HG02610 (cell line): ENCODE measurements at regions not wholly inside any gene's neighbourhood (a gene's known extent, or its start where the extent isn't known, plus 50 kb on each side); places are given as distances from the start of the nearest gene placed in this dataset.
A peak's percentile ranks its signal among the peaks of the same experiment; 100 is the strongest.
"Not testable (repeated sequence)": the region's sequence is repeated elsewhere in the genome, so short reads cannot be mapped to it uniquely, and the experiment has no call there.

Source experiments
- ATAC-seq: cut with Tn5 transposase; IDR thresholded peaks from one replicate; pipeline ENCODE4 v1.9.1; 2021; ENCODE audit warnings: mild to moderate bottlenecking, moderate library complexity; ENCODE audit not compliant: unreplicated experiment

DNA sequence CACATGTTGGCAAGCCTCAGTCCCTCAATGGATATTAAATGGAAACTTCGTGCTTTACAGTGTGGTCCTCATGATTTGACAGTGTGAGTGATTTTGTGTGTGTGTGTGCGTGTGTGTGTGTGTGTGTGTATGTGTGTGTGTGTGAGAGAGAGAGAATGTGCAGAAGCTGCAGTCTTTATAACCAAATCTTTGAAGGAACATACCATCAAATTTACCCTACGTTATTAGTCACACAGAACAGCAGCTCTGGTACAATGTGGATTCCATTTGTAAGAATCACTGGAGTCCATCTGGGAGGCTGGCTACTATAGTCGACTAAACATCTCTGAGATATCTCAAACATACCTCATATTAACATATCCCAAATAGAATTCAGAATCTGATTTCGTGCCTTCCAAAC is 928.0 kb upstream of the POT1 start:
- no peak for ATAC-seq

DNA sequence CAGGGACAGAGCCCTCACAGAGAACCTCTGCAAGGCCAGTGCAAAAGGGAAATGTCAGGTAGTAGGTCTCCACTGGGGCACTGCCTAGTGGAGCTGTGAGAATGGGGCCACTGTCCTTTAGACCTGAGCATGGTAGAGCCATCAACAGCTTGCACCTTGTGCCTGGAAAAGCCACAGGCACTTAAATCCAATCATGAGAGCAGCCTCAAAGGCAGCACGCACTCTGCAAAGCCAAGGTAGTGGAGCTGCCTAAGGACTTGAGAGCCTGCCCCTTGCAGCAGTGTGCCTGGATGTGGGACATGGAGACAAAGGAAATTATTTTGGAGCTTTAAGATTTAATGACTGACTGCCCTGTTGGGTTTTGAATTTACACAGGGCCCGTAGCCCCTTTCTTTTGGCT is 918.5 kb upstream of the POT1 start:
- no peak for ATAC-seq

DNA sequence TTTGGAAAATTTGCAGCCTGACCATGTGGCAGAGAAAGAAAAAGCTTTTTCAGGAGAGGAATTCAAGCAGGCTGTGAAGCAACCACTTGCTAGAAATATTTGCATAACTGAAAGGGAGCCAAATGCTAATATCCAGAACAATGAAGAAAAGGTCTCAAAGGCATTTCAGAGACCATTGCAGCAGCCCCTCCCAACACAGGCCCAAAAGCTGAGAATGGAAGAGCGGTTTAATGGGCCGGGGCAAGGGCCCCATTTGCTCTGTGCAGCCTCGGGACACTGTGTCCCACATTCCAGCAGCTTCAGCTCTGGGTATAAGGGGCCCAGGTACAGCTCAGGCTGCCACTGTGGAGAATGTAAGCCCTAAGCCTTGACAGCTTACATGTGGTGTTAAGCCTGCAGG is 918.1 kb upstream of the POT1 start:
- no peak for ATAC-seq

GRCh38 chr7:125847055-125847454 is 917.4 kb upstream of the POT1 start:
- ATAC-seq, result no peak

- no peak for ATAC-seq
Observed at GRCh38 chr7:125845686-125846085, 916.1 kb upstream of the POT1 start.

GRCh38 chr7:125834421-125834820 is 904.8 kb upstream of the POT1 start:
- ATAC-seq, result no peak

GRCh38 chr7:125833839-125834238 is 904.2 kb upstream of the POT1 start:
- ATAC-seq, result no peak

DNA sequence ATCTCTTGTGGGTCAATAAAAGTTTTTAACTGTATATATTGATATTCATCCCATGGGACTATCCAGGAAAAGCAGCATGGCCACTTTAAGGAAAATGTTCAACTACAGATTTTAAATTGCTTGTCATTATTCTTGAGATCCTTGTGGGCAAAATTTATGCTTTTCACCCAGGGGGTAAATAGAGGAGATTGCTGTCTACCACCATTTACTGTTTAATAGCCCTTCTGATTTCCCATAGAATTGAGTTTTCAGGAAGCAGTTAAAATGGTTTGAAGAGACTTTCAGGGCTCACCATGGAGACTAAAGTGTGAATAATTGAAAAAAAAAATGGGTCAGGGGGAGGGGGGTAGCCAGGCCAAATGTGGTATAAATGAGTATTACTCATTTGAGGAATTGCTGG is 901.1 kb upstream of the POT1 start:
- no peak for ATAC-seq

DNA sequence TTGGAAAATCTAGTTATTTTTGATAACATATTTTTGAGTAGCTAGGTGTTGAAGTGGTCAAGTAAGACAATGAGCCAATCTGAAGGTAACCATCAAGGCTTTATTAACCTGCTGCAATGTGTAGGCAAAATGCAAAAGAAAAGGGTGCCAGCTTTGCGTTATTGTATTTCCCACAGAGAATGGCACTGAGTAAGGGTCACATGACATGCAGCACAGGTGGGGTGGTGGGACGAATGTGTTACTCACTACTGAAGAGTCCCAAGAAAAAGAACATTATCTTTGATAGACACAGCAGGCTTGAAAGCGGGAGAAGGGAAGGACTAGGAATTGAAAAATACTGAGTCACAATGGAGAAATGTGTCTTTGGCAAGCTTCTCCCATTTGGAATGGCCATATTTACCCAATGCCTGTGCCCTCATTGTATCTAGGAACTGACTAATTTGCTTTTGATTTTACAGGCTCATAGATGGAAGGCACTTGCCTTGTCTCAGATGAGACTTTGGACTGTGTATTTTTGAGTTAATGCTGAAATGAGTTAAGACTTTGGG is 898.6 kb upstream of the POT1 start:
- no peak for ATAC-seq

GRCh38 chr7:125823538-125823937 is 893.9 kb upstream of the POT1 start:
- no peak for ATAC-seq

DNA sequence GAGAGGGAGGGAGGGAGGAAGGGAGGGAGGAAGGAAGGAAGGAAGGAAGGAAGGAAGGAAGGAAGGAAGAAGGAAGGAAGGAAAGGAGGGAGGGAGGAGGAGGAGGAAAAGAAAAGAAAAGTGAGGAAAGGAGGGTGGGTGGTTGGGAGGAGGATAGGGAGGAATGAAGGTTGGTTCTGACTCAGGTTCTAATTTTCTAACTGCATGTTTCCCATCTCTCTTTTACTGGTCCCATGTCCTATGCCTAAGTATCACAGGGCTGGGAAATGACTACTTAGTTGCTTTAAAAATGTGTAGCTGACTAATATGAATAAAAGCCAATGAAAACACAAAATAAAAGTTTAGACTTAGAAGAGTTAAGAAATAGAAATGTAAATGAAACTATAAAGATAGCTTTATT is 890.9 kb upstream of the POT1 start:
- no peak for ATAC-seq

GRCh38 chr7:125814100-125814499 is 884.5 kb upstream of the POT1 start:
- no peak for ATAC-seq

- ATAC-seq, result not testable (repeated sequence)
Observed at GRCh38 chr7:125806491-125806890, 876.9 kb upstream of the POT1 start.

DNA sequence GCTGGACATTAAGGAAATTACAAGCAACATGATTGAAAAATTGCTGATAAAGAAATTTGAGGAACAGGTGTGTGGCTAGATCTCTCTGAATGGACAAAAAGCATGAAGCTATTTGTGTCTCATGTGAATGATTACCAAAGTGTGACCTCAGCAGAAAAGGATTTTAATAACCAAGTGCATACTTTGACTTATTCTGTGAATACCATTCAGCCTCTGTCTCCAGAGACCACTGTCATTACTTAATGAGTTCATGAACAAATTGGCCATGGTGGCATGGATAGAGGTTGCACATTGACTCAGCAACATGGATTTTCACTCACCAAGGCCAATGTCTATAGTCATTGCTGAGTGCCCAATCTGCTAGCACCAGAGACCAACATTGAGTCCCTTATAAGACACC is 874.6 kb upstream of the POT1 start:
- no peak for ATAC-seq

GRCh38 chr7:125780153-125780552 is 850.5 kb upstream of the POT1 start:
- ATAC-seq, result no peak

DNA sequence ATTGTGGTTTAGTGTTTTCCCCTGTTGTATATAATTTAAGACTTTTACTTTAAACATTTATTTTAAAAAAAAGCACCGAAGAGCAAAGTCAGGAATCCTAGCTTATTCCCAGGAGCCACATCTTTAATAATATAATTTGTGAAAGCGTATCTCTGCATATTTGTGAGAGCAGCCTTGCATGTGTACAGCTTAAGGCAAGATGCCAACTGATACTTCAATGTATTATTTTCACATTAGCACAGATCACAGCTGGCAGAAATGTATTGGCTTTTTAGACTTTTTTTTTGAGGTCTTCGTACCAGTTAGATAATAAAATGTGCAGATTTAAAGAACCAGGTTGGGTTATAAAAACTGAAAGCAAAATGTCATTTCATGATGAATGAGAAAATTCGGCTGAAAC is 845.7 kb upstream of the POT1 start:
- no peak for ATAC-seq

GRCh38 chr7:125773113-125773785 is 843.6 kb upstream of the POT1 start:
- ATAC-seq, result no peak

- ATAC-seq, result no peak
Observed at GRCh38 chr7:125747966-125748365, 818.3 kb upstream of the POT1 start.

GRCh38 chr7:125746510-125746909 is 816.9 kb upstream of the POT1 start:
- ATAC-seq, result no peak

DNA sequence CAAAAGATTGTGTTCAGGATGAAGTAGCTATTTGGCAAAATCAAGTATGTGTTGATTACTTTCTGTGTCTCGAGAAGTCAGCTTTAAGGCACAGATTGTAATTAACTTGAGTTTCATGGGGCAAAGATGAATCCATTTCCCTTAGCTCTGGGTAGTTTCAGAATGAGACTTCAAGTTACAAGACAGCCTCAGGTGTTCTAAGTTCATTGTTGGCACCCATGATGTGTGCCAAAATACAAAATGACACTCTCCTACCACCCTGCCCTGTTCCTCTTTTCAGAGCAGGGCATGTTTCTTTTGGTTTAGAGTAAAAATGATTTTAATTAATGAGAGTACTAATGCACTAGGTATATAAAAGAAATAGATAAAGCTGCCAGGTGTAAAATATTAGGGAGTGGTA is 797.6 kb upstream of the POT1 start:
- no peak for ATAC-seq

- no peak for ATAC-seq
Observed at GRCh38 chr7:125695626-125696025, 766.0 kb upstream of the POT1 start.

DNA sequence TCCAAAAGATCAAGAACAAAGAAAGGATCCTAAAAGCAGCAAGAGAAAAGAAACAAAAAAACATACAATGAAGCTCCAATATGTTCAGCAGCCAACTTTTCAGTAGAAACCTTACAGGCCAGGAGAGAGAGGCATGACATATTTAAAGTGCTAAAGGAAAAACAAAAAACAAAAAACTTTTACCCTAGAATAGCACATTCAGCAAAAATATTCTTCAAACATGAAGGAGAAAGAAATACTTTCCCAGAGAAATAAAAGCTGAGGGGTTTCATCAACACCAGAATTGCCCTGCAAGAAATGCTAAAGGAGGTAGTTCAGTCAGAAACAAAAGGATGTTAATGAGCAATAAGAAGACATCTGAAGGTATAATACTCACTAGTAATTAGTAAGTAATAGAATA is 753.5 kb upstream of the POT1 start:
- ATAC-seq, result no peak

DNA sequence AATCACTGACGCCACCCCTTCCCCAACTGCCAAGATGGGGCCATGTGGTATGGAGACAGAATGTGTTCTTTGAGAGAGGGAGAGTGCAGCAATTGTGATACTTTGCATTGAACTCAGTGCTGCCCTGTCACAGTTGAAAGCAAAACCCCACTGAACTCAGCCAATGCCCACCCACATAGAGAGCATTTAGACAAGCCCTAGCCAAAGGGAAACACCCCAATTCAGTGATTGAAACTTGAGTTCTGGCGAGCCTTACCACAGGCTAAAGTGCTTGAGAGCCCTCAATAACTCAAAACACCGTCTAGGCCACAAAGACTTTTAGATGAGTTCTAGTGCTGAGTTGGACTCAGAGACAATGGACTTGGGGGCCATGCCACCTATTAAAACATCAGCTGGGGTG is 751.9 kb upstream of the POT1 start:
- peak; percentile 53 for ATAC-seq
